ENCODE measurements at regions not wholly inside any gene's neighbourhood (a gene's known extent, or its start where the extent isn't known, plus 50 kb on each side); places are given as distances from the start of the nearest gene placed in this dataset.

DNA sequence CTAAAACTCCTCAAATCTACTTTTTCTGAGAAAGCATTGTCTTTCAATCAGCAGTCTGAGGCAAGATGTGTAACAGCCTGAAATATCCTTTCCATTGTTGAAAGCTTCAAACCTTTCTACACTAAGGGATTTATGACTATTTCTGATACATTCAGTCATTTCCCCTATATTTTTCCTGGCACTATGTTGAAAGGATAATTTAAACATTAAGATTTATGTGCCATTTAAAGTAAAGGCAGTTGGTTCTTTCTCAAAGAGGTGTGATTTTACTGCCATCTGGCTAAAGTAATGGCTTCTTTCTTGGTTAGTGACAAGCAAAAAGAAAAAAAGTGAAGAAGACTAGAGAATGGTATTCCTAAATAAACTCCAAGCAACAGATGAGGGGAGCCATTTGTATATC is 249.6 kb upstream of the COL8A1 start:
- CTCF ChIA-PET = no interaction called here
- H3K9me3 ChIP-seq (ENCODE audit: low read length) = no peaks in the 10 kb centered on the region
- peaks cover 0 to 7% (median 2%) of the 10 kb centered on the region in 5 donors for H3K9me3 Mint-ChIP-seq
- no peaks in the 10 kb centered on the region for H3K36me3 ChIP-seq (ENCODE audit: insufficient read depth, low read length)
- POLR2A ChIA-PET = no interaction called here
- H3K4me3 Mint-ChIP-seq = no peak overlapping the region
- no peak overlapping the region for H3K27ac Mint-ChIP-seq
- no peaks in the 10 kb centered on the region for H3K4me1 Mint-ChIP-seq
- no peak overlapping the region for H3K4me3 ChIP-seq (ENCODE audit: low read length)
- no peaks in the 10 kb centered on the region for H3K36me3 Mint-ChIP-seq
- no peaks in the 10 kb centered on the region for H3K27me3 Mint-ChIP-seq
- DNase-seq = no peak
- H3K27ac ChIP-seq (ENCODE audit: low read depth, low read length) = no peak overlapping the region
- H3K27me3 ChIP-seq (ENCODE audit: insufficient read depth, low read length, poor library complexity, severe bottlenecking) = no peaks in the 10 kb centered on the region
- H3K4me1 ChIP-seq (ENCODE audit: insufficient read depth, low read length) = no peaks in the 10 kb centered on the region

DNA sequence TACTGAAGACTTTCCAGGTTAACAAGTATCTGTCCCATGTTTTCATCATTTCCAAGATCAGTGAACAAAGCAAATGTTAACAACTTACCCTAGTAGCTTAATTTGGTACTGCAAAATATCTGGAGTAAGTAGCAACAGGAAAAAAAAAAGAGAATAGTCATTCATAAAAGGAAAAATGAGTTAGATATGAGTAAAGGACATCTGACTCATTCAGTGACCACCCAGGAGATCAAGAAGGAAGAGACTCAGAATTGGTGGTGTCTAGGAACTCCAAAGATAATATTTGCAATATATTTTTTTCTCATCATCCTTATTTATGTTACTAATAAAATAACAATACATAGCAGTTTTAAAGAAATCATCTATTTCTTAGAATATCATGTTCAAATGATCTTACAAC is 253.8 kb upstream of the COL8A1 start:
- H3K4me3 Mint-ChIP-seq = no peak overlapping the region
- peaks cover 0 to 15% (median 3%) of the 10 kb centered on the region in 5 donors for H3K9me3 Mint-ChIP-seq
- CTCF ChIA-PET = interaction anchor here (1.4 kb wide), 1 partner anchor 8 kb away, joined by 3 read pairs; no protein-coding TSS in a partner anchor

DNA sequence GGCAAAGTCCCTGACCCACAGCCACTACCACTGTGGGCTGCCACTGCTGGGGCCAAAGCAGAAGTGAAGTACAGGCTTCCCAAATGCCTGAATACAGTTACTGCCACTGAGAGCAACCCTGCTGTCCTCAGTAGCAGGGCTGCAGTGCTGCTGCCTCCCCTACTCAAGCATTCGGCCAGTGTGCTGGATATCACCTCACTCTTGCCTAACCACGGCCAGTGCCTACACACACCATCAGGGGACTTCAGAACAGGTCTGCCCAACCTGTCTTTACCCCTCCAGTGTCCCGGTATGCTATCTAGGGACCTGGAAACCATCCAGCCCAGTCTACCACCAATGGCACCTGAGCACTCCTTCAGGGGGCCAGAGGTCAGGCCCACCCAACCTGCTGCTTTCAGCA is 261.5 kb upstream of the COL8A1 start:
- no peak overlapping the region for H3K27ac Mint-ChIP-seq
- CTCF ChIA-PET = no interaction called here

More for the DNA sequence above, 253.8 kb upstream of the COL8A1 start:
- POLR2A ChIA-PET = no interaction called here
- Histone ChIP-seq H3K4me1 (ENCODE audit: insufficient read depth, low read length) (no peaks in the 10 kb centered on the region), H3K27ac (ENCODE audit: low read depth, low read length) (no peak overlapping the region), H3K4me3 (ENCODE audit: low read length) (no peak overlapping the region), H3K27me3 (ENCODE audit: insufficient read depth, low read length, poor library complexity, severe bottlenecking) (no peaks in the 10 kb centered on the region), H3K9me3 (ENCODE audit: low read length) (no peaks in the 10 kb centered on the region), H3K36me3 (ENCODE audit: insufficient read depth, low read length) (no peaks in the 10 kb centered on the region)
- Mint-ChIP-seq H3K36me3 (no peaks in the 10 kb centered on the region), H3K27me3 (no peaks in the 10 kb centered on the region), H3K27ac (no peak overlapping the region), H3K4me1 (no peaks in the 10 kb centered on the region)
- no peak for DNase-seq

DNA sequence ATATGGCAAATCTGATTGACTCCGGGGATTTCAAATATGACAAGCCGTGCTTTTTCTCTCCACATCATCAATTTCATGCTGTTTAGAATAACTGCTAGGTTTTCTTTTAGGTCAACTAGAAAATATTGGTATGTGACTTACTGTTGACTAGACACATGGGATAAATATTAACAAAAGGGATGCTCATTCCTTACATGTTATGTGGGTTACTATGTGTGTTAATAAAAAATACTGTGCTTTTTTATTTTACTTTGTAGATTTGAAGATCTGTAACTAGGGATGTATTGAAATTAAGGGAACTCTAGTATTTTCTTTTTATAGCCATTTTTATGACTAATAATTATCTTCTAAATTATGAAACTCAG is 264.6 kb upstream of the COL8A1 start:
- no peaks in the 10 kb centered on the region for H3K27me3 ChIP-seq (ENCODE audit: insufficient read depth, low read length, poor library complexity, severe bottlenecking)
- POLR2A ChIA-PET = no interaction called here
- no peaks in the 10 kb centered on the region for H3K9me3 ChIP-seq (ENCODE audit: low read length)
- H3K4me1 Mint-ChIP-seq = no peaks in the 10 kb centered on the region
- CTCF ChIA-PET = no interaction called here
- no peak for DNase-seq
- no peaks in the 10 kb centered on the region for H3K36me3 Mint-ChIP-seq
- H3K36me3 ChIP-seq (ENCODE audit: insufficient read depth, low read length) = no peaks in the 10 kb centered on the region
- H3K27ac ChIP-seq (ENCODE audit: low read depth, low read length) = no peak overlapping the region
- no peaks in the 10 kb centered on the region for H3K4me1 ChIP-seq (ENCODE audit: insufficient read depth, low read length)
- peaks cover 0 to 15% (median 5%) of the 10 kb centered on the region in 5 donors for H3K9me3 Mint-ChIP-seq
- no peak overlapping the region for H3K4me3 ChIP-seq (ENCODE audit: low read length)
- H3K4me3 Mint-ChIP-seq = no peak overlapping the region
- no peak overlapping the region for H3K27ac Mint-ChIP-seq
- no peaks in the 10 kb centered on the region for H3K27me3 Mint-ChIP-seq

More for the DNA sequence above, 261.5 kb upstream of the COL8A1 start:
- Histone ChIP-seq H3K27ac (ENCODE audit: low read depth, low read length) (no peak overlapping the region), H3K4me1 (ENCODE audit: insufficient read depth, low read length) (no peaks in the 10 kb centered on the region), H3K27me3 (ENCODE audit: insufficient read depth, low read length, poor library complexity, severe bottlenecking) (no peaks in the 10 kb centered on the region), H3K36me3 (ENCODE audit: insufficient read depth, low read length) (no peaks in the 10 kb centered on the region), H3K4me3 (ENCODE audit: low read length) (no peak overlapping the region), H3K9me3 (ENCODE audit: low read length) (no peaks in the 10 kb centered on the region)
- no peak for DNase-seq
- Mint-ChIP-seq H3K9me3 (peaks cover 0 to 13% (median 7%) of the 10 kb centered on the region in 5 donors), H3K4me3 (no peak overlapping the region), H3K4me1 (no peaks in the 10 kb centered on the region), H3K27me3 (no peaks in the 10 kb centered on the region), H3K36me3 (no peaks in the 10 kb centered on the region)
- POLR2A ChIA-PET = no interaction called here

DNA sequence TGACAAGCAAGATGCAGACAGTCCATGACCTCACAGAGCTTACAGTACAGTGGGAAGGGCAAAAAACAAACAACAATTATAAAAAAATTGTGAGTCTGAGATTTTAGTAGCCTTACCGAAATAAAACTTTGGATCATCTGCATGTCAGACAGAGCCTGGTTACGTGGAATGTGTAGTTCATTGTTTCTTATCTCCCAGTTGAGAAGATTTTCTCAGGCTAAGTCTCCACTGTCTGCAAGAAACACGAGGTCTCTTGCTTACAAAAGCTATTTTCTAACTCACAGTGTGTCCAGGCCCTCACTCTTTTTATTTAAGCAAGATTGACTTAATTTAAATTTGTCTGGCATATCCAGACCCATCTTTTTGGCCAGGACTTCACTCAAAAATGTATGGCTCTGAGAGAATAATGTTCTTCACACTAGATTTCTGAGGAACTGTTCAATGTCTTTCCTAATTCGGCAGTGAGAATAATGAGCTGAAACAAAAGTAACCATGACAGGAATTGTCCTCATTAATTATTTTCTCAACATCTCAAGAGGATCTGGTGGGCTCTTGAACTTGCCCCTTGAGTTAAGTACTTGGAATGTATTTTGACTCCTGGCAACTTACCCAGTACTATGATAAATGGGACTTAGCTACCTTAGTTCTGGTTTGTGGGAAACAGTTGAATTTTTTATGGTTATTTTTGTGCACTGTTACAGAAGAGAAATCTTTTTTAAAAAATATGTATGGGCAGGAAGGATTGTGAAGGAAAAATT is 265.1 kb upstream of the COL8A1 start:
- POLR2A ChIA-PET = no interaction called here
- CTCF ChIA-PET = no interaction called here
- H3K4me1 Mint-ChIP-seq = no peaks in the 10 kb centered on the region
- no peak overlapping the region for H3K4me3 Mint-ChIP-seq
- Histone ChIP-seq H3K9me3 (ENCODE audit: low read length) (no peaks in the 10 kb centered on the region), H3K4me3 (ENCODE audit: low read length) (no peak overlapping the region), H3K27ac (ENCODE audit: low read depth, low read length) (no peak overlapping the region), H3K36me3 (ENCODE audit: insufficient read depth, low read length) (no peaks in the 10 kb centered on the region), H3K4me1 (ENCODE audit: insufficient read depth, low read length) (no peaks in the 10 kb centered on the region), H3K27me3 (ENCODE audit: insufficient read depth, low read length, poor library complexity, severe bottlenecking) (no peaks in the 10 kb centered on the region)
- no peak for DNase-seq
- no peaks in the 10 kb centered on the region for H3K27me3 Mint-ChIP-seq
- no peak overlapping the region for H3K27ac Mint-ChIP-seq
- no peaks in the 10 kb centered on the region for H3K36me3 Mint-ChIP-seq
- H3K9me3 Mint-ChIP-seq = peaks cover 0 to 15% (median 5%) of the 10 kb centered on the region in 5 donors

DNA sequence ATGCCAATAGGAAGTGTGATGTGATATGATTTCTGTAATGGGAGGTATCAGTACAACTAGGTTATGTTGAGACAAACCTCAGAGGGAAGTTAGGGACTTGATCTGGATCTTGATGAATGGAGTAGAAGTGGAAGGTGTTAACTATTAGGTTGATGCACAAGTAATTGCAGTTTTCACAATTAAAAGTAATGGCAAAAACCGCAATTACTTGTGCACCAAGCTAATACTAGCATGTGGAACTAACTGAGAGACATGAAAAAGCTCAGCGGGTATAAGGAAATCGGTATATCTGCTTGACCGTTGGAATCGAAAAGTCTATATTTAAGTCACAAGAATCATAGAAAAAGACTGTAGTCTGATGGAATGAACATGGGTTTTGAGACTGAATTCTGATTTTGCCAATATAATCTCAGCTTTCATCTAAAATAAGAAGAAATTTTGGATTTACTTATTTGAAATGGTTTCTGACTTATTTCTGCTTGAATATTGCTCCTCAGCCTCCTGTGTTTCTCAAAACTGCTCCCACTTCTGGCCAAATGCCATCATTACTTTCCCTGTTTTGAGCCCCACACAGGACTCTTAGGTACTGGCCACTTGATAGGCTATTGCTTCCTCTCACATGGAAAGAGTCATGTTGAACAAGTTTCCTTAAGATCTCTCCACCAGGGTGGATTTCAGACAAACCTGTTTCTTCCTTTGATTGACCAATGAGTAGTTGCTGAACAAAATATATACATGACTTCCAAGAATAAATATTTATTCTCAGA is 271.5 kb upstream of the COL8A1 start:
- H3K27me3 Mint-ChIP-seq = no peaks in the 10 kb centered on the region
- Histone ChIP-seq H3K36me3 (ENCODE audit: insufficient read depth, low read length) (no peaks in the 10 kb centered on the region), H3K4me3 (ENCODE audit: low read length) (no peak overlapping the region), H3K27ac (ENCODE audit: low read depth, low read length) (no peak overlapping the region), H3K27me3 (ENCODE audit: insufficient read depth, low read length, poor library complexity, severe bottlenecking) (no peaks in the 10 kb centered on the region), H3K9me3 (ENCODE audit: low read length) (no peaks in the 10 kb centered on the region), H3K4me1 (ENCODE audit: insufficient read depth, low read length) (no peaks in the 10 kb centered on the region)
- DNase-seq = no peak
- H3K4me3 Mint-ChIP-seq = no peak overlapping the region
- no peaks in the 10 kb centered on the region for H3K36me3 Mint-ChIP-seq
- no peaks in the 10 kb centered on the region for H3K4me1 Mint-ChIP-seq
- peaks cover 0 to 6% (median 2%) of the 10 kb centered on the region in 5 donors for H3K9me3 Mint-ChIP-seq
- ChIA-PET CTCF (no interaction called here), POLR2A (no interaction called here)
- H3K27ac Mint-ChIP-seq = no peak overlapping the region

DNA sequence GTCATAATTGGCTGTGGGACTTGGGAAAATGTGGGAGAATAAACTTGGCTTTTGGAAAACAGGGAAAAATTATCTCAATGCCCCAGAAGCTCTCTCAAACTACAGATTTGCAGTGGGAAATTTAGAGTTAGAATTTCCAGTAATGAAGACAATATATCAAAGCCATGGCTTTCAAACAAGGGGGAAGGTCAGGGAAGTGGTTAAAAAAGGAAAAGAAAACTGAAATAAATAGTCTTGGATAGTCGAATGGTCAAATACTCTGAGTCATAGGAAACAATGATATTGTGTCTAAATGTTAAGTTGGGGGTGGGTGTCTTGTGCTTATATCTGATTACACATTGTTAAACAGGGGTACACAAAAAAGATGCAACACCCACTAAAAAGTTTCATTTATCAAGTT is 272.4 kb upstream of the COL8A1 start:
- H3K4me1 Mint-ChIP-seq = no peaks in the 10 kb centered on the region
- no peak overlapping the region for H3K4me3 Mint-ChIP-seq
- no peaks in the 10 kb centered on the region for H3K27me3 Mint-ChIP-seq
- no peaks in the 10 kb centered on the region for H3K36me3 ChIP-seq (ENCODE audit: insufficient read depth, low read length)
- no peak overlapping the region for H3K27ac ChIP-seq (ENCODE audit: low read depth, low read length)
- H3K4me3 ChIP-seq (ENCODE audit: low read length) = no peak overlapping the region
- no peaks in the 10 kb centered on the region for H3K9me3 ChIP-seq (ENCODE audit: low read length)
- H3K27ac Mint-ChIP-seq = no peak overlapping the region
- H3K4me1 ChIP-seq (ENCODE audit: insufficient read depth, low read length) = no peaks in the 10 kb centered on the region
- peaks cover 0 to 4% (median 1%) of the 10 kb centered on the region in 5 donors for H3K9me3 Mint-ChIP-seq
- H3K27me3 ChIP-seq (ENCODE audit: insufficient read depth, low read length, poor library complexity, severe bottlenecking) = no peaks in the 10 kb centered on the region
- H3K36me3 Mint-ChIP-seq = no peaks in the 10 kb centered on the region
- CTCF ChIA-PET = no interaction called here
- POLR2A ChIA-PET = no interaction called here
- DNase-seq = no peak

DNA sequence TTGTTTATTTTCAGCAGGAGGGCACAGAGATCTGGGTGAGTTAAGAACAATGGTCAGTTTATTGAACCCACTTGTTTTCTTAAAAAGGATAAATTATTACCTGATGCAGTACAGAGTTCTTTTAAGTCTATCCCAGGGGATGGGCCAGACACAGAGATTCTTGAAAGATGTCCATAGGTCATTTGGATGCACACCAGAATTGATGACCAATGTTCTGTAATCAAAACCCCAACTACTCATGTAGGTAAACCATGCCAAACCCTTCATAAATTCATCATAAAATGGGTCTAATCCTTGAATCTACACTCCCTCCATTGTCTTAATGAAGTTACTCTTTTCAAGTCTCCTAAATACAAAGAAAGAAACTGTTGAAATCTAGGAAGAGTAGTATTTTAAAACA is 273.0 kb upstream of the COL8A1 start:
- H3K36me3 ChIP-seq (ENCODE audit: insufficient read depth, low read length) = no peaks in the 10 kb centered on the region
- Mint-ChIP-seq H3K27ac (no peak overlapping the region), H3K36me3 (no peaks in the 10 kb centered on the region), H3K27me3 (no peaks in the 10 kb centered on the region), H3K4me1 (no peaks in the 10 kb centered on the region), H3K9me3 (peaks cover 0 to 5% (median 1%) of the 10 kb centered on the region in 5 donors), H3K4me3 (no peak overlapping the region)
- no peak overlapping the region for H3K27ac ChIP-seq (ENCODE audit: low read depth, low read length)
- H3K9me3 ChIP-seq (ENCODE audit: low read length) = no peaks in the 10 kb centered on the region
- H3K4me3 ChIP-seq (ENCODE audit: low read length) = no peak overlapping the region
- ChIA-PET CTCF (no interaction called here), POLR2A (no interaction called here)
- DNase-seq = no peak
- no peaks in the 10 kb centered on the region for H3K27me3 ChIP-seq (ENCODE audit: insufficient read depth, low read length, poor library complexity, severe bottlenecking)
- no peaks in the 10 kb centered on the region for H3K4me1 ChIP-seq (ENCODE audit: insufficient read depth, low read length)

Measured in CD8-positive, alpha-beta memory T cell (primary cell).